NCI-H82 treated with DMSO at 0.1 percent for 48 hours (cell line): ENCODE measurements at regions not wholly inside any gene's neighbourhood (a gene's known extent, or its start where the extent isn't known, plus 50 kb on each side); places are given as distances from the start of the nearest gene placed in this dataset.
A peak's percentile ranks its signal among the peaks of the same experiment; 100 is the strongest.
"Not testable (repeated sequence)": the region's sequence is repeated elsewhere in the genome, so short reads cannot be mapped to it uniquely, and the experiment has no call there.

ENCODE experiments used
- DNase-seq: peaks from one replicate; lab custom pipeline; 2025; ENCODE audit not compliant: unreplicated experiment; lab: John Stamatoyannopoulos, UW

DNA sequence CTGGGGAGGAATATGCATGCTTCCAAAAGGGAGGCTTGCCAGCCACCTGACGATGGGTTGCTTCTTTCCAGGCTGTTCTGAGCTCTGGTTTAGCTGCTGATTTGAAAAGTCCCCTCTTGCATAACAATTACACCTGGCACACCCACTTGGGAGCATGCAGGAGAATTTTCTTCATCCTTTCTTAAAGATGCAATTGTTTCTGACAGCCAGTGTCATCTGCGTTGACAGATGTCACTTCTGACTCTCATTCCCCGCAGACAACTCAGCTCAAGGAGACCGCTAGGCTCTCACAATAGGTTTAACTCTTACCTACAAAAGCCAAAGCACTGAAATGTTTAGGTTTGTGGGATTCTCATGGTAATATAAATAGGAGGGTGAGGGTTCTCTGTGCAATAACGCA, 185.6 kb upstream of the SYNPR start:
- DNase-seq: no peak

DNA sequence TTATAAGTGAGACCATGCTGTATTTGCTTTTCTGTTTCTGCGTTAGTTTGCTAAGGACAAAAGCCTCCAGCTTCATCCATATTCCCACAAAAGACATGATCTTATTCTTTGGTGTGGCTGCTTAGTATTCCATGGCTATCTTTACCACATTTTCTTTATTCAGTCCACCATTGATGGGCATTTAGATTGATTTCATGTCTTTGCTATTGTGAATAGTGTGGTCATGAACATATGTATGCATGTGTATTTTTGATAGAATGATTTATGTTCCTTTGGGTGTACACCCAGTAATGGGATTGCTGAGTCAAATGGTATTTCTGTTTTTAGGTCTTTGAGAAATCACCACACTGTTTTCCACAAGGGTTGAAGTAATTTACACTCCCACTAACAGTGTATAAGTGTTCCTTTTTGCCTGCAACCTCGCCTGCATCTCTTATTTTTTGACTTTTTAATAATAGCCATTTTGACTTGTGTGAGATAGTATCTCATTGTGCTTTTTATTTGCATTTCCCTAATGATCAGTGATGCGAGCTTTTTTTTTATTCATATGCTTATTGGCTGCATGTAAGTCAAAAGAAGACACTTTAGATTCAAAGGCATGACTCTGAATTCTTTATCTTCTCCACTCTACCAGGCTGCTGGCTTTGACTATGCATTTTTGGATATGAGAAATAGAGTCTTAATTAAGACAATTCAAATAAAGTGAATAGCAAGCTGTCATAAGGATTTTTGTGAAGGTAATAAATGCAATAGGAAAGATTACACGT, 183.3 kb upstream of the SYNPR start:
- DNase-seq: no peak

DNA sequence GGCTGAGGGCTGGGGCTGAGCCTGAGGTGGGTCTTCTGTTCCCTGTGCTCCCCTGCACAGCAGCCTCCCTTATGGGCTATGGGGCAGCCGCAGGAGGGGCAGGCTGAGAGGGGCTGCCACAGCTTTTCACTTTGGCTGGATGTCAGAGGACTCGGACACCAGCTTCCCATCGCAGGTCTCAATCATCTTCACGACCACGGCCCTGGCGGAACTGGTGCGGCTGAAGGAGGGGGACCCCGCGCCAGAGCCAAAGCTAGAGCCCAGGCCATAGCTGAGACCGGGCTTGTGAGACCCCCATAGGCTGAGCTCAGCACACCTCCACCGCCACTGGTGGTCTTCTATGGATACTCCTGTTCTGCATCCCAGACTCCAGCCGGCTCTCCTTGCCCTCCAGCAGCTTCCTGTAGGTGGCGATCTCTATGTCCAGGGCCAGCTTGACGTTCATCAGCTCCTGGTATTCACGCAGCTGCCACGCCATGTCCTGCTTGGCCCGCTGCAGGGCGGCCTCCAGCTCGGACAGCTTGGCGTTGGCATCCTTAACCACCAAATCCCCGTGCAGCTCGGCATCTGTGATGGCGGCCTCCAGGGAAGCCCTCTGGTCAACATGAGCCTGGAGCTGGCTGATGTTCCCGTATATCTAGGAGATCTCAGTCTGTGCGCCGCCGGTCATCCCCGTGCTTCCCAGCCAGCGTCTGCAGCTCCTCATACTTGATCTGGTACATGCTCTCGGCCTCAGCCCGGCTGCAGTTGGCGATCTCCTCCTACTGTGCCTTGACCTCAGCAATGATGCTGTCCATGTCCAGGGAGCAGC, 181.7 kb upstream of the SYNPR start:
- no peak for DNase-seq

DNA sequence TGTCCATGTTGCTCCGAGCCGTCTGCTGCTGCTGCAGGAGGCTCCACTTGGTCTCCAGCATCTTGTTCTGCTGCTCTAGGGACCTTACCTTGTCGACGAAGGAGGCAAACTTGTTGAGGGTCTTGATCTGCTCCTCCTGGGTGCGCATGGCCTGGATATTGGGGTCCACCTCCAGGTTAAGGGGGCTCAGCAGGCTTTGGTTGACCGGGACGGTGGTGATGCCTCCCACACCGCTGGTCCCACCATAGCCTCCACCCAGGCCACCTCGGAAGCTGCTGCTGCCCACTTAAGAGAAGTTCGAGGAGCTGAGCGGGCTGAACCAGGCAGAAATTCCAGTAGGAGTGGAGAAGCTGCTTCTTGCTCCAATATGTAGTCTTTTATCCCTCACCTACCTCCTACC, 180.7 kb upstream of the SYNPR start:
- DNase-seq: no peak

DNA sequence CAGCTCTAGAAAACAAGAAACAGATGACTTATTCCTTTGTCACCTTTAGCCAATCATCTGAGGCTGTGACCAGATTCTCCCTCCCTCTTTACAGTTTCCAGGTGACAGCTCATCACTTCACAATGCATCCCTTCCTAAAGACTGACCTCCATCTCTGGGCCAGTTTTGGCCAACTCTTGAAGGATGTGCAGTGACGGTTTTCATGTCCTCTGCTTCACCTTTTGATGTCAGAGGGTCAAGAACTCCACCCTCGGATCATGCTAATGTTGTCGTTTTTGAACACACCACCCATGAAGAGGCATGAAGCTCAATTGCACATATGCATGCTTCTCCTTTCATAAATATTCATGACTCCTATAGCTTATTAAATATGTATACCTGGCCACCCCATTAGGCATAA, 161.2 kb upstream of the SYNPR start:
- no peak for DNase-seq

DNA sequence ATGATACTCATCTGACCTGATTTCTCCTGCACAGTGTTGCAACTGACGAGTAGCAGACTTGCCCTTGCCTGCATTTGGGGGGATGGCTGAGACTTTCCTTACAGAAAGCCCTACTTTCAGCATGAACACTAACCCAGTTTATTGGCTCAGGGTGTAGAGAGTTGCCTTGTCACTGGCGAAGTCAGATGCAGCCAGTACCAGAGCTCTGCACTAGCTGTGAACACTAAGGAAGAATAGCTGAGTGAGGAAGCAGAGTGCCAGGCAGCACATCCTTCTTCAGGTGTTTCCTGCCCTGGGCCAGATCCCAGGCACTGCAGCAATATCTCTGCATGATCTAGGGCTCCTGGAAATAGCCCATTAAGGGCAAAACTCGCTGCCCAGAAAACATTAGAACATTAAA, 154.0 kb upstream of the SYNPR start:
- no peak for DNase-seq

DNA sequence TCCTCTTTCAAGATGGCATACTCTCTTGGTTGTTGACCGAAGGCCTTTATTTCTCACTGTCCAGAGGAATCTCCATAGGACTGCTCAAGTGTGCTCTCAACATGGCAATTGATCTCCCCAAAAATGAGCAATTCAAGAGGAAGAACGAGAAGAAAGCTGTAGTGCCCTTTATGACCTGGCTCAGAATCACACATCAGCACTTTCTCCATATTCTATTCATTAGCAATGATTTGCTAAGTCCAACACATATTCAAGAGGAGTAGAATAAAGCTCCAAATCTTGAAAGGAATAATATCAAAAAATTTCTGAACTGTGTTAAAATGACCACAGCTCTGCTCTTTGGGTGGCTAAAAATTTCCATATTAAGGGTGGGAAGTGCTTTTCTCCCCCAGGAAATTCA, 151.6 kb upstream of the SYNPR start:
- DNase-seq: no peak

DNA sequence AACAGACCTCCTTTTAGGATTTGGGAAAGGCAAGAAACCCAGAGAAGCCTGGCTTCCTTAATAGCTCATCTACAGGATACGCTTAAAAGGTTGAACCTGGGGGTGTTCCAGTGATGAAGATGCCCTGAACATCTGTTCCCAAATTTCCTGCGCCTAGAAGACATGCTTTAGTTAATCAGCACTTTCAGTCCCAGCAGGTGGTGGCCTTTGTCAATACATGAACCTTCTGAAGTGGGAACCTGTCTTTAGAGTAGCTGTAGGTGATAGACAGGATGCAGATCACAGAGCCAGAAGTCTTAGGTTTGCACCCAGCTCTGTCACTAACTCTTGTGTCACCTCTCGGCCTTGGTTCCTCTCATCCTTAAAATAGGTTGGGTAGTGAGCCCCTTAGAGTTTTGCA, 149.7 kb upstream of the SYNPR start:
- no peak for DNase-seq

DNA sequence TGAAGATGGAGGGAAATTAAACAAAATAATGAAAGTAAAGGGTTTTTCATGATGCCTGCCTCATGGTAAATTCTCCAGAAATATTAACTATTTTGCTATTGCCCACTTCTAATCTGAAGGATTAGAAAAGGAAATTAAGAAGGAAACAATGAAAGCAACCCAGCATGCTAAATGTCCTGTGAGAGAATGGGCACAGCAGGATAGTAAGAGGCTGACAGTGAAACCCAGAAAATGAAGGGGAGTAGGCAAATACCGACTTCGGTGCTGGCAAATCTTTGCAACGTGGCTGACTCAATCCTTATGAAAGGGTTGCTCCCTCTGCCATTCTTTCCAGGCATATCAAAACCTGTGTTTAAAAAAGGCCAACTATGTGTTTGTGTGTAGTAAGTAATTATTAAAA, 147.5 kb upstream of the SYNPR start:
- DNase-seq: no peak

DNA sequence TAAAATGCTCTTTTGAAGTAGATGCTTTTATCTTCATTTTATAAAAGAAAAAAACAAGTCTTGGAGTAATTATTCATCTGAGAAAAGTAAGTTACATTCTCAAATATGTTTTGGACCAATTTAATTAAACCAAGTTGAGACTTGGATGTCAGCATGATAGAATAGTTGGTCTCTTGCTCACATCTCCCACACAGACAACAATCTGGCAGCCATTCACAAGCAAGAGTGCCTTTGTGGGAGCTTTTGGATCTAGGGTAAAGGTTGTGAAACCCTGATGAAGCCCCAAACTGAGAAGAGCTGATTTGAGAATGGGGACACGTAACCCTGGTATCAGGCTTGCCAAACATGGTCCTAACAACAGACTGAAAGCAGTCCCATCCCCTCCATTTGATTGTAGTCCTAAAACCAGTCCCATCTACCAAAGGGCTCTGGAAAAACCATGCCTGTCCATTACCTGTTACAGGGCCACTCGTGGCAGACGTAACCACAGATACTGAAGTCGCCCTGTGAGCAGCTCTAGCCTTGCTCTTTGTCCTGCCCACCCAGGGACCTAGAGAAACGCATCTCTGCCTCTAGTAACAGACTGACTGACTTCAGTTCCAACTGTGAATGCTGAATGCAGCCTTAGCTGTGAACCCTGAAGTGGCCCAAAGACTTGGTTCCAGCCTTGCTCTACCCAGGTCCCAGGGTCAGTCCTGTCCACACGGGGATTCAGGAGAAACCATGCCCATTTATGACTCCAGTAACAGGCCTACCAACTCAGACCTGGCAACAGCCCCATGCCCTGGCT, 145.5 kb upstream of the SYNPR start:
- no peak for DNase-seq

DNA sequence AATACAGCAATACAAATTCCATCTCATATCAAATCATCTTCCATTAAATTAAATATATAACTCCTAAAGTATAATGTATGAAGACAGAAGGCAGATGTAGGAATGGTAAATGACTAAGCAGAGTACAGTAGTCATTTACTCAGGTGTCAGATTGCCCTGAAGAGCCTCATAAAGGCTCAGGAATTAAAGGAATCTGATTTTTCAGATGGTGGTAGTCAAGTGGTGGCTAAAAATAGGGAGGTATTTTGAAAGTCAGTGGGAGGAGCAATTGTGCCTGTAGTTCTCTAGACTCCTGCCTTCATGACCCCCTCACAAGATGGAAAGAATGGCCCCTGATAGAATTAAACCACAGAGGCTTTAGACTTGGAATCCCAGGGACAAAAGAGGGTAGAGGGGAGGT, 142.7 kb upstream of the SYNPR start:
- no peak for DNase-seq

DNA sequence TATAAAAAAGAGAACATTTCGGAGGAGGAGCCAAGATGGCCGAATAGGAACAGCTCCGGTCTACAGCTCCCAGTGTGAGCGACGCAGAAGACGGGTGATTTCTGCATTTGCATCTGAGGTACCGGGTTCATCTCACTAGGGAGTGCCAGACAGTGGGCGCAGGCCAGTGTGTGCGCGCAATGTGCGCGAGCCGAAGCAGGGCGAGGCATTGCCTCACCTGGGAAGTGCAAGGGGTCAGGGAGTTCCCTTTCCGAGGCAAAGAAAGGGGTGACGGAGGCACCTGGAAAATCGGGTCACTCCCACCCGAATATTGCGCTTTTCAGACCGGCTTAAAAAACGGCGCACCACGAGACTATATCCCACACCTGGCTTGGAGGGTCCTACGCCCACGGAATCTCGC, 141.9 kb upstream of the SYNPR start:
- DNase-seq: not testable (repeated sequence)

DNA sequence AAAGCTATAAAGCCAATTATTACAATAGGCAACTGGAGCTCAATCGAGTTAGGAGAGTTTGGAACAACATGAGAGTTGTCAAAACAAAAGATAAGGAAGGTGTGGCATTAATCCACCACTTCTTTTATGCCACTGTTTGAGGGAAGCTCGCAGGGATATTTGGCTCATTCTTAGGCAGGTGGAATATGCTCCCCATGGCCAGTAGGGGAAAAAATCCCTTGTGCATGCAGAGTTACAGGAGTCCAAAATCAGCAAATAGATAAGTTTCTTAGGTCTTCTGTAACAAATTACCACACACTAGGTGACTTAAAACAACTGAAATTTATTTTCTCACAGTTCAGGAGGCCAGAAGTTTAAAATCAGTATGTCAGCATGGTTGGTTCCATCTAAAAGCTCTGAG, 135.4 kb upstream of the SYNPR start:
- DNase-seq: no peak

DNA sequence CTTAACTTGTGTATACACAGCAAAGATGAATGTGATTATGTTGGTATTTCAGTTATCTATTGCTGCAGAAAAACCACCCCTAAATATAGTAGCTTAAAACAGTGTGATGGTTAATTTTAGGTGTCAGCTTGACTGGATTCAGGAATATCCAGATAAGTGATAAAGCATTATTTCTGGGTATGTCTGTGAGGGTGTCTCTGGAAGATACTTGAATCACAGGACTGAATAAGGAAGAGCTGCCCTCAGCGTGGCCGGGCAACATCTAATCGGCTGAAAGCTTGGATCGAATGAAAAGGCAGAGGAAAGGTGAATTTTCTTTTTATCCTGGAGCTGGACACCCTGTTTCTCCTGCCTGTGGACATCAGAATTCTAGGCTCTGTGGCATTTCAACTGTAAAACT, 132.0 kb upstream of the SYNPR start:
- DNase-seq: no peak

DNA sequence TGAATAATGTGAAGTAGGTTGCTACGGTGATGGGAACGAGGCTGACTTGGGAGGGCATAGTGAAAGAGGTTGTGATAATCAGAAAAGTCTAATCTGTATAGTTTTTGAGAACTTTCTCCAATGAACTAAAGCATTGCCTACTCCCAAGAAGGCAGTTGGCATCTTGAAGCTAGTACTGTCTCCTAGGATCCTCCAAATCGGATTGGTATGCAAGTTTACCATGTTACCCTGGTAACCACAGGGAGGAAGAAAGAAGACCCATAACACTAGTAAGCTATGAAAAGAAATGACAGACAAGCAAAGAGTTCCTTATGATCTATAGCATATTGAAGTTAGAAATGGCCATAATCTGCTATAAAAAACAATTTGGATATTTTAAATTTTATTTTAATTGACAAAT, 127.2 kb upstream of the SYNPR start:
- no peak for DNase-seq

DNA sequence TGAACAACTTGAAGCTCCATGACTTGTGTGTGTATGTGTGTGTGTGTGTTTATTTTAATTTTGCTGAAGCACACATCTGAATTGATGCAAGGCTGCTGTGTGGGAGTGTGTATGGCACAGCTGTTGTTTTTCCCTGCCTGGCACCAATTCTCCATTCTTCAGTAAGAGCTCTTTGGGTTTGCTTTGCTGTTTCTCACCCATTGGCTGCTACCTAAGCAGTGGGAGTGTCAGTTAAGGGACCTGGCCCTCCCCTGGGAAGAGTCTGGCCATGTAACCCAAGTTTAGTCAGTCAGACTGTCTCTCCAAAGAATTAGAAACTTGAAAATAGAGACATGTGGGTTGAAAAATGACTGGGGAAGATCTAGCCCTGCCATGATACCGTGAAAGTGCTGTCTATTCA, 126.2 kb upstream of the SYNPR start:
- DNase-seq: no peak

DNA sequence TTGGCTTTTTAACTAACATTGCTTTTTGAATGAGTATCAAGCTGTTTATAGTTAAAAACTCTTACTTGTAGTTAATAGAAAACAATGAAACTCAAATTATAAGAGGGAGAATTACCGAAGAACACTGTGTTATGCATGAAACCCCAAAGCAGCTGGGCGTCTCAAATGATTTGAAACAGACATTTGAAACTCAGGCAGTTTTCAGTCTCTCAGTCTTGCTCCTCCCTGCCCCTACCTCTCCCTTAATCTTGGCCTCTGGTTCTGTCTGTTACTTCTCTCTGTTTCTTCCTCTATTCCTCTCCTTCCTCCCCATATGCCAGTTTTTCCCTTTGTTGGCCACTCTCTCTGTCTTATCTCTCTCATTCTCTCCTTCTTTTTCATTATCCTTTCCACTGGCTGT, 118.3 kb upstream of the SYNPR start:
- DNase-seq: no peak

DNA sequence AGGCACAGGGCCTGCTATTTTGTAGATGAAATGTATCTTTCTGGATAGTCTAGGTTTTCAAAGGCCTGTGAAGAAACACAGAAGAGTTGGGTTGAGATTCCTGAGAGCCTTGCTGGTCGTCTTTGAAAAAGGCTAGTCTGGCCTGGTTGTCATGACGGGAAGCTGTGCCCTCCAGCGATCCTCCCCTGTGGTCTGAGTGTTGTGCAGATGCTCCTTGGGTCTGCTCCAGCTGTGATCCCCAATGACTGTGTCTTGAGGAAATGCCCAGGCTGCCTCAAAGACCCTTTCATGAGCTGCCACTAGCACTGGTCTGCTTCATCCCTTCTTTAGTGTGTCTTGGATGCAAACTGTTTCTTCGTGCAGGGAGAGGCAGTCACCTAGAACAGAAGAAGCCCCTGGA, 111.0 kb upstream of the SYNPR start:
- no peak for DNase-seq

DNA sequence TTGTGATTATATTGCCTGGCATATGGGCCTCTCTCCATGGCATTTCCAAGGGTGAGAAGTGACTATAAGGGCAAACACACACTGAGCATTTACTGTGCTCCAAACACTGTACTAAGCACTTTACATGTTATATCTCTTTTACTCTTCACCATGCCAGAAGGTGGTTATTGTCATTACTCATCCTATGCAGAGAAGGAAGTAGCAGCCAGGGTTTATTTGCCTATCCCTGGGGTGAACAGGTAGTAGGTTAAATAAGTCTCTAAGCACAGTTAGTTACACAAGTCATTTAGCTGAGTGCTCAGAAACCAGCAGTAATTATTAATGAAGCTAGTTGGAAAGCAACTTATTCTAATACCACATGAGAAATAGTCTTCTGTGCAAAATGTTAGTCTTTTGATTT, 109.9 kb upstream of the SYNPR start:
- no peak for DNase-seq

DNA sequence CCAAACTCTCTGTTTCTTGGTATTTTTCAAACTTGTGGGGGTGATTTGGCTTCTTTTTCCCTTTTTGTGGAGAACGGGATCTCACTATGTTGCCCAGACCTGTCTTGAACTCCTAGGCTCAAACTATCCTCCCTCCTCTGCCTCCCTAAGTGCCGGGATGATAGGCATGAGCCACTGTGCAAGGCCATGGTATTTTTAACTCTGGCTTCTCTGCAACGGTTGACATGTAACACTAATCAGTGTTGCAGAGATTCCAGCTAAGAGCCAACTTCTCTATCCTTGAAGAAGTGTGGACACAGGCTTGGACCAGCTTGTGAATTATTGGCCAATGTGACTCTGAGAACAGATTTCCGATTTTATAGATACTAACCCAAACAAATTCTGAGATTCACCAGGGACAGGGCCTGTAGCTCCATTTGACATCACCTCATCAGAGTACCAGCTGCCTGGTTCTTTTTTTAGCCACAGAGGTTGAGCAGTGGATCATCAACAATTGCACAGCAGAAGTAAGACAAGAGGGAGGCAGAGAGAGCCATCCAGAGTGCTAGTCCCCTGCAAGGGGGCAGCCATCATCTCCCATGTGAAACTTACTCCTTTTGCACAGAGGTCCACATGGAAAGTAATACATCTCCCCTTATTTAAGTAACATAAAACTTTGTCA, 98.1 kb upstream of the SYNPR start:
- no peak for DNase-seq

DNA sequence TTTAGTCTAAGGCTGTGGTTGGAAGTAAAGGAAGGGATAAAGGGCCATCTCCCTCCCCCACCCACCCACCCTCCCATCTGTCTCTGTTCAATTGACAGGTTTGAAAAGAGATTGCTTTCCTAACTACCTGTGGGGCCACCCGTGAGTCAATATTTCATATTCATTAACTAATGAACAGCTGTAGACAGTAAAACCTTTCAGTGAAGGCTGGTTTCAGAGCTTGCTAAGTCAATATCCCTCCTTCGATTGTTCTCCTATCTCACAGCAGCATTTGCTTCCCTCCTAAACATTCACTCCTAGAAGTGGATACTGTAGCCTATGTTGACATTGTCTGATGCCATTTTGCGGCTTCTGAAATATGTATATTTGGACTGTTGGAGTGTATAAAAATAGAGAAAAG, 85.9 kb upstream of the SYNPR start:
- DNase-seq: peak; percentile 64
